NCI-H2029 treated with DMSO at 0.1 percent for 48 hours (cell line): ENCODE measurements at regions not wholly inside any gene's neighbourhood (a gene's known extent, or its start where the extent isn't known, plus 50 kb on each side); places are given as distances from the start of the nearest gene placed in this dataset.
"Not testable (repeated sequence)": the region's sequence is repeated elsewhere in the genome, so short reads cannot be mapped to it uniquely, and the experiment has no call there.

Experiments
- DNase-seq: peaks from one replicate; lab custom pipeline; 2025; lab: John Stamatoyannopoulos, UW

DNA sequence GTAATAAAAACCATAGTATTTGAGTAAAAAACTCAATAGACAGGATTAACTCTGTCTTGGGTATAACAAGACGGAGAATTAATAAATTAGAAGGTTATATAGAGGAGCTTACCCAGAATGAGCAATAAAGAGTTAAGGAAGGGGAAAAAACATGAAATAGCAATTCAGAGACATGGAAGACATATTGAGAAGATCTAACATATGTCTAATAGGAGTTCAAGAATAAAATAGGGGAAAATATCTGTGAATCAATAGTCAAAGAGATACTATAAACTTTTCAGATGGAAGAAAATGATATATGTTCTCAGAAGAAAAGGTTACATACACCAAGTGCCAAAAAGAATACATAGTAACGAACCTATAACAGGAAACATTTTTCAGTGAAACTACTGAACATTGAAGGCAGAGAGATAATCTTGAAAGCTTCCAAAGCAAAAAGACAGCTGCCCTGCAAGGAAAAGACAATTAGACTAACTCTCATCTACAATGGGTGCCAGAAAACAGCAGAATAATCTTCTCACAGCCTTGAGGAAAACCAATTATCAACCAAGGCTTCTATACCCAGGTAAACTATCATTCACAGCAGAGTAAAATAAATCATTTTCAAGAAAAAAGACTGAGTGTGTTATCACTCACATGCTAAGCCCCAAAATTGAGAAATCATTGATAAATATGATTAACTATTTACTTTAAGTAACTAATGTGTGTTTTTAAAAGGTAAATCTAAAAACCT lies 106.0 kb downstream of the ENC1 start:
- no peak for DNase-seq

DNA sequence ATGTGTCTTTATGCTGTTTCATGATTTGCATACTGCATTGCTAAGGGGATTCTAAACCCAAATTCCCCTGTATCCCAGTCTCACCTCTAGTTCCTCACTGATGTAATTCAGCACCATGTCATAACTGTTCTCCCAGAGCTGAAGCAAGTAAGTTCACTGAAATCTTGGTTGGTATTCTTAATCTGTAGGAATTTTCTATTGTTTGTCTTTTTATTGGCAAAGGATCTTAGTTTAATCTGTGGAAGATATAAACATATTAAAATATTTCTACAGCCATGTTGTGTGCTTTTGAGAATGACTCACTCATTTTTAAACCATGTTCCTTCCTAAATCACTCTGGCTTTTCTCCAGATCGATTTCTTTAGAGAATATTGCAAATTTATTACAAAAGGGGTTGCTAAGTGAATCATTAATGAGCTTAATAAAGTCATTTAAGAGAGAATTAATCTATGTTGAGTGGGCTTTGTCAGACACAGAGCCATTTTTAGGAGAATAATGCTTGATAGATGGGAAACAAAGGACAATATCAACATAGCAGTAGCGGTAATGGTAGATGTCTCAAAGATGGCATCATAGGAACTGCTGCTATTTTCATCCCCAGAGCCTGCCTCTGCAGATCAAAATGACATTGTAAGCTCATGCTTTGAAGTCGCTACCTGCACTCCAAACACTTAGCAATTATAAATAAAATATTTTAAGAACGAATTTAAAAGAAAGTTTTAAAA lies 110.0 kb downstream of the ENC1 start:
- no peak for DNase-seq

DNA sequence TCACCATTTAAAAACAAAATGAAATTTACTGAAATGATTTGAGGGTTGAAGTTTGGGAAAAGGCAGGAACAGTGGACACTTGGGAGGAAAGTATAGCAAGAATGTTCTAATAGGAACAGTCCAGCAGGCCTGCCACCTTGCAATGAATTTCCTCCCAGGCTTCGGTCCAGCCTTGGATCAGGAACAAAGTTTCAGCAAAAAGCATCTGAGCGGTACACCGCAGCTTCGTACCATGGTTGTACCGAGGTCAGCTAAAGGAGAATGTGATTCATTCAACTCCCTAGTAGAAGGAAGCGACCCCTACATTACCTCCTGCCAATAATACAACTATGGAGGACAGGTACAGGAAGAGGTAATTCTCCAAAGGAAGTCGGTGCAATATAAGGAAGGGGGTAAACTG lies 111.4 kb downstream of the ENC1 start:
- no peak for DNase-seq

DNA sequence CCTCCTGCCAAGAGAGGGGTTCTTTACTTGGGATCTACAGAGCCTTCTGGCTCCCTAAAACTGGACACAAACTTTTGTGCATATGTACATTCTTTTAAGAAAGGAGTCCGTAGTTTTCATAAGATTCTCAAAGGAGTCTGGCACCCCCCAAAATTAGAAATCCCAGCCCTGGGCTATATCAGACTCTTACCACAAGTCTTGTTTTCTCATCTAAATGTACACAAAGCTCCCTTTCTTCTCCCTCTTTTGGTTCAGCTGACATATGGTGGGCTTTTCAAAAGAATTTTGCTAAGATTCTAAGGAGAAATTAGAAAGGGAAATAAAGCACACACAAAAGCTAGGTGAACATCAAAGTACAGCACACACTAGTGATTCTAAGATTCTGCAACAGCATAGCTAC lies 114.4 kb downstream of the ENC1 start:
- DNase-seq: no peak

DNA sequence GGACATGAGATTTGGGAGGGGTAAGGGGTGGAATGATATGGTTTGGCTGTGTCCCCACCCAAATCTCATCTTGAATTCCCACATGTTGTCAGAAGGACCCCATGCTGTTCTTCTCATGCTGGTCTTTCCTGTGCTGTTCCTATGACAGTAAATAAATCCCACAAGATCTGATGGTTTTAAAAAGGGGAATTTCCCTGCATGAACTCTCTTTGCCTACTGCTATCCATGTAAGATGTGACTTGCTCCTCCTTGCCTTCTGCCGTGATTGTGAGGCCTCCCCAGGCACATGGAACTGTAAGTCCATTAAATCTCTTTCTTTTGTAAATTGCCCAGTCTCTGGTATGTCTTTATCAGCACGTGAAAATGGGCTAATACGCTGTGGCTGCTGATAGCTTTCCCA lies 115.8 kb downstream of the ENC1 start:
- DNase-seq: not testable (repeated sequence)

DNA sequence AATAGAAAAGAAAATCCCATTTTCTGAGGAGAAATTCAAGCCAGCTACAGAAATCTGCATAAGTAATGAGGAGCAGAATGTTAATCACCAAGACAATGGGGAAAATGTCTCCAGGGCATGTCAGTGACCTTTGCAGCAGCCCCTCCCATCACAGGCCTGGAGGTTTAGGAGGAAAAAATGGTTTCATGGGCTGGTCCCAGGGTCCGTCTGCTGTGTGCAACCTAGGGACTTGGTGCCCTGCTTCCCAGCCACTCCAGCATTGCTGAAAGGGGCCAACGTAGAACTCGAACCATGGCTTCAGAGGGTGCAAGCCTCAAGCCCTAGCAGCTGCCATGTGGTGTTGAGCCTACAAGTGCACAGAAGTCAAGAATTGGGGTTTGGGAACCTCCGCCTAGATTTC lies 116.8 kb downstream of the ENC1 start:
- not testable (repeated sequence) for DNase-seq

DNA sequence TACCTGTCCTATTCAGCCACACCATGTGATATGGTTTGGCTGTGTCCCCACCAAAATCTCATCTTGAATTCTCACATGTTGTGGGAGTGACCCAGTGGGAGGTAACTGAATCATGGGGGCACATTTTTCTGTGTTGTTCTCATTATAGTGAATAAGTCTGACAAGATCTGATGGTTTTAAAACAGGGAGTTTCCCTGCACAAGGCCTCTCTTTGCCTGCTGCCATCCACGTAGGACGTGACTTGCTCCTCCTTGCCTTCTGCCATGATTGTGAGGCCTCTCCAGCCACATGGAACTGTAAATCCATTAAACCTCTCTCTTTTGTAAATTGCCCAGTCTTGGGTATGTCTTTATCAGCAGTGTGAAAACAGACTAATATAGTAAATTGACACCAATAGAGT lies 117.7 kb downstream of the ENC1 start:
- DNase-seq: not testable (repeated sequence)

DNA sequence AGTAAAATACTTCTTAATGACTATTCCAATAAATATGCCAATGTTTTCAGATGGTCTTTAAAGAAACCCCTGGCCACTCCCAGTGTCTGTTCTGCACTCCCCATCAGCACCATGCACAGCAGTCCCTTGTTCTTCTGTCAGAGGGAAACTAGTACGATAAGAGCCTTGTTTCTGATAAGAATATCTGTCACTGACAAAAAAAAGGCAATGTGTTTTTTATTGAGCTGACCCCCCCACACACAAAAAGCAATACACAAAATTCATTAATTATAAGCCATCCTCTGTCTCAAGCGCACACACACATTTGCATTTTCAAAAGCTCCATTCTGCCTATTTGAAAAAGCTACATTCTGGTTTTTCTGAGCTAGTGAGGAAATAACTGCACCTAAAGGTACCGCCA lies 119.1 kb downstream of the ENC1 start:
- no peak for DNase-seq

DNA sequence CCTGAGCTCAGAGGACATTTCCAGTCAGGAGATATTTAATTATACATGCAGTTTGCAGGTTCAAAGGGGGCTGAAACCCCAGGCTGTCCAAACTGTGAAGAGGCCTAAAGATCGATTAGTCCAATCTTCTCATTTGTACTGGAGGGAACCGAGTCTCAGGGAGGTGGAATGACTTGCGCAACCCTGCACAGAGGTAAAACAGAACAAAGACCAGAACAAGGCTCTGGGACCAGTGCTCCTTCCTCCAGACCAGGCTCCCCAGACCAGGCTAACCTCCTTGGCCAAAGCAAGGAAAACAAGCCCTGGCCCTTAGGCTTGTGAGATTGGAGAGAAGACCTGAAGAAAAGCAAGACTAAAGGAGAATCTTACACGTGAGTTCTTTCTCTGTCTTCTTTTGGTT lies 120.8 kb downstream of the ENC1 start:
- no peak for DNase-seq

DNA sequence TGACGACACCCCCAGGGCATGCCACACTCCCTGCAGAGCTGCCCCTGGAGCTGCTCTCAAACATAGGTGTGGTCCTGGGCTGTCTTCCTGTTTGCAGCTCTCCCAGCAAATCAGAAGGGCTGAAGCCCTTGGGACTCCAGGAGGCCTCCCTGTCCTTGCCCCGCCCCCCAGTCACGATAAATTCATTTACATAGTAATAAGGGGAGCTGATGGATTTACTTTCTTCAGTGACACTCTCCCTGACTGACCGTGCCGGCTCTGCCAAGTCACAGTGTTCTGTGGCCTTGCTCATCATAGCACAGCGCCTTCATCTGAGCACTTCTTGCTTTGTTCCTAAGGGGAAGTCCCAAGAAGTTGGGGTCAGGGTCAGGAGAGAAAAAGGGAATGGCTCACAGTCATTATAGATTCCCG lies 121.4 kb downstream of the ENC1 start:
- no peak for DNase-seq

DNA sequence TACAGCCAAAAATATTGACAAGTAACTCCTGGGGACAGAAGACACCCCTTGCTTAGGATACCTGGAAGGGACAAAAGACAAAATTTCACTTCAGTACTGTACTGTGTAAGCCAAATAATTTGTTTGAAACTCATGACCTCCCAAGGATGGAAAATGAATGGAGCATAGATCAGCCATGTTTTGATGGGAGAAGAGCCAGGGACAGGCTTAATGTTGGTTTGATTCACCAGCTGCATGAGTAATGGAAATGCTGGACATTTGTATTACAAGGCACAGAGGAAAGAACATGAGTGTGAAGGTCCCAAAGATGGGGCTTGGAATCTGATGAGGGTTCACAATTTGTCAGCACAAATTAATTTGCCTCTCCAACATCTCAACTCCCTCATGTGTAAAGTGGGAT lies 122.8 kb downstream of the ENC1 start:
- no peak for DNase-seq

DNA sequence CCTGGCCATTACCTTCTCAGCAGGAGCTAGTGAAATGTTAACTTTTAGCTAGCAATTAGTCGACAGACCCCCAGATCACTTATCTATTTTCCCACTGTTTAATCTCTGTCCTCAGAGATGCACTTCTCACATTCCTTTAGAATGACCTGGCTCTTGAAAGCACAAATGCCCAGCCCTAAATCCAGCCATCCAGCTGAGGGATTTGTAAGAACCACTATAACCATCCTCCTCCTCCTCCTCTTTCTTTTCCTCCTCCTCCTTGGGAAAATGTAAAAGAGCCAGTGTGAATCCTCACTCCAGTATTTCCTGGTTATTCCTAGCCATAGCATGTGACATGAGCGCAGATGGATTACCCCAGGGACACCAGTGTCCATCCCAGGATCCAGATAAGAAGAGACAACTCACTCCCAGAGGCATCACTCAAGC lies 124.3 kb downstream of the ENC1 start:
- DNase-seq: no peak

DNA sequence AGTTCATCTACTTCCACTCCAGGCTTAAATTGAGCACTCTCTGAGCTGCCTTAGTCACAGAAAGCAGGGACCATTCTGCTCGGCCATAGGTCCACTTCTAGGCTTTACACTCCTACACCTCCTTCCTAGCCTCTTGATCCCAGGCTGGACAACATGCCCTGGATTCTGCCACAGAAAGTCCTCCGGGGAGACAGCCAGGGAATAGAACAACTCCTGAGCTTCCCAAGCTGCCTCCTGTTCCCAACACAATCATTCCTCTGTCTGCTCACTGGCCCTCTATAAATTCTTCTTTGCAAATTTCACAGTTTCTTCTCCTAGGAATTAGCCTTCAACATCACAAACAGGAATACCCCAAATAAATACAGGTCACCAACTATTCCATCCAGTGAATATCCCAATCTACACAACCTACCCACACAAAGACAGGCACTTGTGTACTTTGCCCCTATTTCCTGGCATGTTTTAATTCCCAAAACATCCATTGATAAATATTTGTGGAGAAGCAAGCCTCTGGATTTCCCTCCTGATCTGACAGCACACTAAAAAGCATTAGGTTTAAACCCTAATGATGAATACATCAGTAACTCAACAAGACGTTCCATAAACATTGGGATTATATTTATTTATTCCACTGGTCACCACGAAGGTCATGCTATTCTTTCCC lies 125.5 kb downstream of the ENC1 start:
- no peak for DNase-seq

DNA sequence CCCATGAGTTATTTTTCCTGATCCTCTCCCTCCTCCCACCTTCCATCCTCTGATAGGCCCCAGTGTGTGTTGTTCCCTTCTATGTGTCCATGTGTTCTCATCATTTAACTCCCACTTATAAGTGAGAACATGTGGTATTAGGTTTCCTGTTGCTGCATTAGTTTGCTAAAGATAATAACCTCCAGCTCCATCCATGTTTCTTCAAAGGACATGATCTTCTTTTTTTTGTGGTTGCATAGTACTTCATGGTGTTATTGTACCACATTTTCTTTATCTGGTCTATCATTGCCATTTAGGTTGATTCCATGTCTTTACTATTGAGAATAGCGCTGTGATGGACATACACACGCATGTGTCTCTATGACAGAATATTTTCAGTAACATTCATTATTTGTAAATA lies 128.8 kb downstream of the ENC1 start:
- not testable (repeated sequence) for DNase-seq

DNA sequence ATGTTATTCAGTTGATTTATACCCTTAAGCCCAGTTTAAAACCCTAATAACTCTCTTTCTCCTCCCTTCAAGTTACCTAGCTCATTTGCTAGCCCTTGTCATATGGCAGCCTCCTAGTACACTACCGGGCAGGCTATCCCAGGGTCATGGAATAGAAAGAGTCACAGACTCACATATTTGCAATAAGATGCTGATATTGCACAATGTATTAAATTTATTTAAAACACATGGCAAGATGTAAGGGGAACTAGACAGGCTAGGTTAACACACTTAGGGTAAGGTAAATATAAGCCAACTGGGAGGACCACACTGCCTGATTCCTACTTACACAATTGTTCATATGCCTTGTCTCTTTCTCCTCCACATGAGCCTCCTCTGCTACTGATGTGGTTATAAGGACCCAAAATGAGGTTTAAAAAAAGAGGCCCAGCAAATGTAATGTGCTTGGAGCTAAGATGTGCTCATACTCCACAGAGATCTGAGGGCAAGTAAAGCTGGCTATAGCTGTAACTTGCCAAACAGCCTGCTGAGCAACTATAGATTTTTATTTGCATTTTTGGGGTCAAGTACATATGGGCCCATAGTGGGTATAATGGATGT lies 130.0 kb downstream of the ENC1 start:
- DNase-seq: no peak

DNA sequence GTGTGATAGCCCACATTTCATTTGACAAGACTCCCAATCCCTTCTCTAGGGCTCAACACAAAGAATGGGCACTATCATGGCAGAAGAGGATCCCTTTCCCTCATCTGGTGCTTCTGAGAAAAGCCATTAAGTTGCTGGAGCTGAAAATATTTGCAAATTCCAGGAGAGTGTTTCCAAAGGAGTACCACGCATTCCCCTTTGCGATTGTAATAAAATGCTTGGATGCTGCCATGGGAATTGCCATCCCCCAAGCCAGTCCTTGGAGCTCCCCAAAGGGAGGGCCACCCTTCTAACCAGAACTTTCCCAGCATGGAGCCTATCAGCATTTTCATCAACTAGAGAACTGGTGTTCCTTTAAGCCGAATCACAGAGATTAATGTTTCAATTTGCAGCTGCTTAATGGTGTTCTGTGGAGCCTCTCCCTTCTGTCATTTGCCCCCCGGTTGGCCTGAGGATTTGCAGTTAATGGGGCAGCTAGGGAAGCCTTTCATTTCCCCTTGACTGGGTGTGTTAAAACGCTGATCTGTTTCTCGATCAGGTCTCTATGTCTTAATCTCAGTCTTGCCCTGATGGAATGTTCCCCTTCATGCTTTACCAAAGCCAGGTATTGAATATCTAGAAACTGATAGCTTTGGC lies 133.0 kb downstream of the ENC1 start:
- DNase-seq: no peak

DNA sequence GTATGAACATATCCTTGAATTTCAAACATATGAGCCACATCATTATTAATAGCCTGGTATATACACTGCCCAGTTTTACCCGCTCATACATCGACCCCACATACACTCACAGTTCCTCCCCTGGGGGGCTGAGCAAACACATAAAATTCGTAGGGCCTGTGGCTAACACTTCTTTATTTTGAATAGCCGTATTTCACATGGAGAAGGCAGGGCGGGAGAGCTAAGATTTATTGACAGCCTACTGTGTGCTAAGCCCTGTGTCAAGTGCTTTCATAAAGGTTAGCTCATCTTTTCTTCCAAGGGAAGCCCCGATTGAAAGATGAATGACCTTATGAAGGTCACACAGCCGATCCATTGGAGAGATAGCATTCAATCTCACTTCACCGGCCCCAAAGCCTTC lies 134.4 kb downstream of the ENC1 start:
- no peak for DNase-seq

DNA sequence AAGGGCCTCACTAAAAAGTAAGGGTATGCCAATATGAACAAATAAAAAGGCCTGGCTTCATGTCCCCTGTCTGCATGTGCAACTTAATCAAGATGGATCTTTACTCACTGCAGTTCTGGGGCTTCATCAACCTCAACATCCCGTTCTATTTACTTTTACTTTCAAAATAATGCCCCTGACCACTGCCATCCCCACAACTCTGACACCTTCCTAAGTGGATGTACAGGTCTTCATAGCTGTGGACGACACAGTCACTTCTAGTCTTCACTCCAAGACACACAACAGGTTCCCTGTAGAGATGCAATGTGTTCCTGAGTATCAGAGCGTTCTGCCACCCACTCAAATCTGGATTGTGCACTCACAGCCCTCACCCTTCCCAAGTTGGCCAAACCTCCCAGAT lies 136.1 kb downstream of the ENC1 start:
- no peak for DNase-seq

DNA sequence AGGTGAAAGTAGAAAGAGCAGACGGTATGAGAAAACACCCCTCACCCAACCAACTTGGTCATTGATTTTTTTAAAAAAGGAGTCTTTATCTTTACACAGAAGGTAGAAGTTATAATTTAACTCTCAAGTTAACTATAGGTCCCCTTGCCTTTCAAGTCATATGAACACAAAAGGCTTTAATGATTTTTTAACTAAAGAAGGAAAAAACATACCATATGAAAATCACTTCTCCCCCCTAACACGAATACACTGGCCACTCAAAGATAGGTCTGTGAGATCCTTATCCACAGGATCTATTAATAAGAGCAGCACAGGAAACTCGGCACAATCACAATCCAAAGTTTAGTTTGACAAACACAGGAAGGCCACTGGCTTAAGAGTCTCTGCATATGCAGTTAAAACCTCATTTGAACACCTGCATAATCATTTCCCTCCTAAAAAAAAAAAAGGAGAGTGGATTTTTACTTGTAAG lies 138.0 kb downstream of the ENC1 start:
- no peak for DNase-seq

DNA sequence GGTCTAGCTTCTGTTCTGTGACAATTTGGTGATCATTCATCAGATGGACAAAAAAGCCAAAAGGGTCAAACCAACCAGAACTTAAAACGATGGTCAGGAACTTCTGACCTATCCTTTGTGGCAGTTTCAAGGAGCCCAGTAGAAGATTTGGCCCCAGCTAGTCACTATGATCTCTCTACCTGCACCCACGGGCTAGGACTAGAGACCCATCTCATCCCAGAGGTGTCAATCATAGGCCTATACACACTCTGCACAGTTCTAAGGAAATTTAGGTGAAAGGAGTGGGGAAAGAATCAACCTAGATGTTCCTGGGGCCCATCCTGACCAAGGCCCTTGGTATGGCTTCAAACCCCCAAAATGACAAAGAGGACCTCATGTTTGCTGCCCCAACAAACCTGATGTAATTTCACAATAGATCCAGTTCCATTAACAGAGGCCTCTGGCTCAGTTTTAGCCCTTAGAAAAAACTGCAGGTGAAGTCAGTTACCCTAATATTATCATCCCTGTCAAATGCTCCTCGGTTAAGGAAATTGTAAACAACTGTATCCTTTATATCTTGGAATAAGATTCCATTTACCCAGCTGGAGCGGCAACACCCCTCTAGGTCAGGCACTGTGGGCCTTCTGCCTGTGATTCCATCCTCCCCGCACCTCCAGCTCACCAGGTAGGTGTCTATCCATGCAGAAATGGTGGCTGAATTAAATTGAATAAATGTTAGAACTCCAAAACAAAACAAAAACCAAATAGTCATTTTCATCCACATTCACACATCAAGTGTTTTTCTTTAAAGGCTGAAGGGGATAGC lies 138.7 kb downstream of the ENC1 start:
- no peak for DNase-seq
